Endothelial cell of umbilical vein (primary cell): ENCODE measurements at regions not wholly inside any gene's neighbourhood (a gene's known extent, or its start where the extent isn't known, plus 50 kb on each side); places are given as distances from the start of the nearest gene placed in this dataset.

Source experiments
- BruUV-seq: library from RNA; stranded (reverse); fragments of 400-500 nt; replicated peaks from 2 replicates; lab custom pipeline; 2021; lab: Mats Ljungman, UMichigan
- CTCF ChIA-PET: fragments of 300-600, 350-600 bp; sonication (Branson Sonifier 250); formaldehyde crosslinking; loops from one replicate; lab custom pipeline; 2021; ENCODE audit warnings: antibody characterized with exemption, inconsistent platforms; lab: Charles Lee
- POLR2A ChIA-PET: fragments of 300-600, 350-600 bp; sonication (Branson Sonifier 250); formaldehyde crosslinking; loops from one replicate; lab custom pipeline; 2021; ENCODE audit warnings: antibody characterized with exemption, inconsistent platforms; lab: Charles Lee
- DNase-seq: peaks from one replicate; pipeline ENCODE4 v3.0.0-alpha.2; 2011; ENCODE audit warnings: low read depth, low spot score
- FAIRE-seq: peaks from 2 replicates; lab custom pipeline; 2011; peaks lifted over from hg19 to GRCh38; lab: Jason Lieb, UNC
- H2AFZ ChIP-seq: 2 replicates; pipeline ENCODE4 v1.6.0; 2012; ENCODE audit warnings: low read depth, low read length, control low read depth, inconsistent platforms
- H3K27ac ChIP-seq: 2 replicates; pipeline ENCODE4 v1.5.1; 2011; ENCODE audit warnings: low read depth, mild to moderate bottlenecking, control low read depth, low read length, moderate library complexity; ENCODE audit not compliant: insufficient read depth
- H3K27me3 ChIP-seq, 2 experiments: 2 replicates each; pipeline versions ENCODE4 v1.6.0 to v1.6.1; 2011; ENCODE audit warnings: low read length in 2 of 2, mixed read lengths in 1 of 2; ENCODE audit not compliant: control insufficient read depth in 2 of 2, insufficient read depth in 2 of 2
- H3K36me3 ChIP-seq, 2 experiments: 2 replicates in 1 of 2; 3 replicates in 1 of 2; pipeline ENCODE4 v1.5.1; 2011; ENCODE audit warnings: low read length in 2 of 2, mild to moderate bottlenecking in 1 of 2, moderate library complexity in 1 of 2; ENCODE audit not compliant: control insufficient read depth in 2 of 2, insufficient read depth in 2 of 2; ENCODE audit errors: extremely low read depth in 1 of 2
- H3K4me1 ChIP-seq: 3 replicates; pipeline ENCODE4 v1.5.1; 2011; ENCODE audit warnings: mild to moderate bottlenecking, low read length; ENCODE audit not compliant: control insufficient read depth, insufficient read depth; ENCODE audit errors: extremely low read depth
- H3K4me2 ChIP-seq: 2 replicates; pipeline ENCODE4 v1.6.1; 2011; ENCODE audit warnings: low read length, control low read depth, mixed read lengths; ENCODE audit not compliant: insufficient read depth
- H3K4me3 ChIP-seq, 3 experiments: fragments of 200-600 bp in 1 of 3; sonication (generic), shearing (Covaris generic) in 1 of 3; replicated peaks in 1 of 3; 2 replicates each; pipeline ENCODE4 v1.5.1; 2011 to 2016; ENCODE audit warnings: control low read depth in 3 of 3, low read length in 3 of 3, mild to moderate bottlenecking in 2 of 3, inconsistent platforms in 1 of 3, low read depth in 1 of 3, moderate library complexity in 1 of 3; ENCODE audit not compliant: insufficient read depth in 1 of 3
- H3K79me2 ChIP-seq: 2 replicates; pipeline ENCODE4 v1.6.0; 2012; ENCODE audit warnings: low read length, inconsistent platforms; ENCODE audit not compliant: control insufficient read depth, insufficient read depth
- H3K9ac ChIP-seq: replicated peaks from 2 replicates; pipeline ENCODE3; 2011; ENCODE audit warnings: low read length, control low read depth; ENCODE audit not compliant: insufficient read depth; ENCODE audit errors: extremely low read depth
- H3K9me1 ChIP-seq: replicated peaks from 3 replicates; pipeline ENCODE4 v1.6.0; 2011; ENCODE audit warnings: mild to moderate bottlenecking, low read length; ENCODE audit not compliant: control insufficient read depth, insufficient read depth; ENCODE audit errors: extremely low read depth
- H3K9me3 ChIP-seq: replicated peaks from 2 replicates; pipeline ENCODE4 v1.5.1; 2012; ENCODE audit warnings: low read length, inconsistent platforms; ENCODE audit not compliant: control insufficient read depth, insufficient read depth
- H4K20me1 ChIP-seq: replicated peaks from 2 replicates; pipeline ENCODE3; 2011; ENCODE audit warnings: mild to moderate bottlenecking, low read length; ENCODE audit not compliant: control insufficient read depth, insufficient read depth; ENCODE audit errors: extremely low read depth
- CTCF ChIP-seq, 2 donors: IDR thresholded peaks; 1 replicate in 1 of 2; 2 replicates in 1 of 2; pipeline ENCODE4 v1.5.1; 2011; ENCODE audit warnings: low read length in 2 of 2, mild to moderate bottlenecking in 2 of 2, moderate library complexity in 2 of 2, control low read depth in 1 of 2, inconsistent platforms in 1 of 2, low read depth in 1 of 2; ENCODE audit not compliant: insufficient read depth in 1 of 2; ENCODE audit errors: extremely low read depth in 1 of 2
- EZH2 ChIP-seq: IDR thresholded peaks from 2 replicates; pipeline ENCODE4 v1.6.1; 2012; ENCODE audit warnings: borderline replicate concordance, low read depth, mild to moderate bottlenecking, moderate library complexity, low read length, inconsistent platforms; ENCODE audit not compliant: severe bottlenecking
- FOS ChIP-seq: IDR thresholded peaks from 2 replicates; pipeline ENCODE4 v1.6.1; 2011; ENCODE audit warnings: mild to moderate bottlenecking, low read length, moderate library complexity, borderline replicate concordance; ENCODE audit not compliant: insufficient read depth
- GATA2 ChIP-seq: IDR thresholded peaks from 2 replicates; pipeline ENCODE4 v1.7.0; 2011; ENCODE audit warnings: low read depth, mild to moderate bottlenecking, moderate library complexity, mixed read lengths, low read length; ENCODE audit not compliant: insufficient read length, insufficient read depth
- JUN ChIP-seq: IDR thresholded peaks from 2 replicates; pipeline ENCODE4 v1.6.1; 2011; ENCODE audit warnings: borderline replicate concordance, low read depth; ENCODE audit not compliant: insufficient read length, insufficient read depth
- MAX ChIP-seq: IDR thresholded peaks from 2 replicates; pipeline ENCODE4 v1.6.1; 2011; ENCODE audit not compliant: insufficient read depth, insufficient read length
- MYC ChIP-seq: IDR thresholded peaks from one replicate; pipeline ENCODE4 v1.6.1; 2011; ENCODE audit warnings: mild to moderate bottlenecking, low read depth, low read length
- POLR2A ChIP-seq: IDR thresholded peaks from 2 replicates; pipeline ENCODE4 v1.6.1; 2012; ENCODE audit warnings: low read depth, mild to moderate bottlenecking, control low read depth, low read length
- POLR2AphosphoS5 ChIP-seq: IDR thresholded peaks from 2 replicates; pipeline ENCODE4 v1.6.1; 2012; ENCODE audit warnings: low read depth, mild to moderate bottlenecking, control low read depth, low read length, moderate library complexity; ENCODE audit not compliant: insufficient read depth
- dilution Hi-C: fragments of 300-500 bp; cut with MboI; formaldehyde crosslinking; loops from one replicate; pipeline ENCODE4 v1.15.0; 2019; ENCODE audit warnings: low sequenced_read_pairs; ENCODE audit not compliant: extremely low pct_ligation_motif_present
- intact Hi-C: fragments of 100-400 bp; cut with micrococcal nuclease; formaldehyde crosslinking; loops from one replicate; pipeline ENCODE4 v1.10.0; 2022

- ChIA-PET POLR2A (no interaction called here), CTCF (no interaction called here)
- Histone ChIP-seq H2AFZ (no peak overlapping the region), H3K9ac (no peak overlapping the region), H3K4me2 (no peak overlapping the region), H3K27me3 (no peaks in the 10 kb centered on the region), H4K20me1 (no peaks in the 10 kb centered on the region), H3K9me1 (no peaks in the 10 kb centered on the region), H3K4me3 (no peak overlapping the region), H3K36me3 (no peaks in the 10 kb centered on the region), H3K27ac (no peak overlapping the region), H3K9me3 (peaks cover 2% of the 10 kb centered on the region), H3K4me1 (no peaks in the 10 kb centered on the region), H3K79me2 (no peaks in the 10 kb centered on the region)
- dilution Hi-C loops = no loop called here
- no peak for FAIRE-seq
- no TSS peak for BruUV-seq
- no peak for DNase-seq
- intact Hi-C loops = no loop called here
- TF ChIP-seq POLR2A (no peak), EZH2 (no peak), CTCF (IDR thresholded peaks at IDR 0.05; ENCODE audit: extremely low read depth in 1 of 2, insufficient read depth in 1 of 2, low read depth in 1 of 2, low read length in 2 of 2) (no peak), JUN (no peak), POLR2AphosphoS5 (no peak), GATA2 (no peak), MAX (no peak), FOS (no peak), MYC (no peak)
These were observed 1069.8 kb downstream of the ADGRL3 start for GRCh38 chr4:62269918-62270317.
